ENCODE measurements at regions not wholly inside any gene's neighbourhood (a gene's known extent, or its start where the extent isn't known, plus 50 kb on each side); places are given as distances from the start of the nearest gene placed in this dataset.
"Not testable (repeated sequence)": the region's sequence is repeated elsewhere in the genome, so short reads cannot be mapped to it uniquely, and the experiment has no call there.

DNA sequence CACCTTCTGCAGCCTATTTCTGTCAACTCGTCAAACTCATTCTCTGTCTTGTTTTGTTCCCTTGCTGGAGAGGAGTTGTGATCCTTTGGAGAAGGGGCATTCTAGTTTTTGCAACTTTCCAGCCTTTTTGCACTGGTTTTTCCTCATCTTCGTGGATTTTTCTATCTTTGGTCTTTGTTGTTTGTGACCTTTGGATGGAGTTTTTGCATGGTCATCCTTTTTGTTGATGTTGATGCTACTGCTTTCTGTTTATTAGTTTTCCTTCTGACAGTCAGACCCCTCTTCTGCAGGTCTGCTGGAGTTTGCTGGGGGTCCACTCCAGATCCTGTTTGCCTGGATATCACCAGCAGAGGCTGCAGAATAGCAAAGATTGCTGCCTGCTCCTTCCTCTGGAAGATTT lies 60.1 kb downstream of the DKK1 start:
- TF ChIP-seq, protein P1, sequence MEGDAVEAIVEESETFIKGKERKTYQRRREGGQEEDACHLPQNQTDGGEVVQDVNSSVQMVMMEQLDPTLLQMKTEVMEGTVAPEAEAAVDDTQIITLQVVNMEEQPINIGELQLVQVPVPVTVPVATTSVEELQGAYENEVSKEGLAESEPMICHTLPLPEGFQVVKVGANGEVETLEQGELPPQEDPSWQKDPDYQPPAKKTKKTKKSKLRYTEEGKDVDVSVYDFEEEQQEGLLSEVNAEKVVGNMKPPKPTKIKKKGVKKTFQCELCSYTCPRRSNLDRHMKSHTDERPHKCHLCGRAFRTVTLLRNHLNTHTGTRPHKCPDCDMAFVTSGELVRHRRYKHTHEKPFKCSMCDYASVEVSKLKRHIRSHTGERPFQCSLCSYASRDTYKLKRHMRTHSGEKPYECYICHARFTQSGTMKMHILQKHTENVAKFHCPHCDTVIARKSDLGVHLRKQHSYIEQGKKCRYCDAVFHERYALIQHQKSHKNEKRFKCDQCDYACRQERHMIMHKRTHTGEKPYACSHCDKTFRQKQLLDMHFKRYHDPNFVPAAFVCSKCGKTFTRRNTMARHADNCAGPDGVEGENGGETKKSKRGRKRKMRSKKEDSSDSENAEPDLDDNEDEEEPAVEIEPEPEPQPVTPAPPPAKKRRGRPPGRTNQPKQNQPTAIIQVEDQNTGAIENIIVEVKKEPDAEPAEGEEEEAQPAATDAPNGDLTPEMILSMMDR (conservative IDR thresholded peaks at IDR 0.05 in 1 of 2, IDR thresholded peaks at IDR 0.05 in 1 of 2; ENCODE audit: extremely low read depth in 1 of 2, insufficient read depth in 1 of 2, low read depth in 1 of 2, low read length in 2 of 2), result not testable (repeated sequence)
- not testable (repeated sequence) for TF ChIP-seq EZH2 (IDR thresholded peaks at IDR 0.05; ENCODE audit: borderline replicate concordance, low read length)
